ENCODE measurements at regions not wholly inside any gene's neighbourhood (a gene's known extent, or its start where the extent isn't known, plus 50 kb on each side); places are given as distances from the start of the nearest gene placed in this dataset.
A peak's percentile ranks its signal among the peaks of the same experiment; 100 is the strongest.

GRCh38 chr19:32150605-32151004 lies 194.8 kb upstream of the ZNF507 start:
- Histone ChIP-seq H3K9me3 (ENCODE audit: control insufficient read depth, insufficient read depth, low read length) (no peaks in the 10 kb centered on the region), H3K9me1 (ENCODE audit: insufficient read depth, low read length) (no peaks in the 10 kb centered on the region), H3K14ac (replicated peaks; ENCODE audit: low read depth, low read length) (no peak overlapping the region), H3K56ac (ENCODE audit: extremely low read depth, insufficient read depth, low read length) (no peak overlapping the region), H3K27ac (ENCODE audit: insufficient read depth, low read length) (no peak overlapping the region), H2BK5ac (ENCODE audit: low read depth, low read length, poor library complexity, severe bottlenecking) (no peak overlapping the region), H3K27me3 (ENCODE audit: control insufficient read depth, insufficient read depth, low read length) (no peaks in the 10 kb centered on the region), H2AK5ac (ENCODE audit: low read depth, low read length) (no peak overlapping the region), H3K23ac (ENCODE audit: low read depth, low read length) (no peak overlapping the region), H2BK120ac (ENCODE audit: low read depth, low read length) (no peak overlapping the region), H4K20me1 (ENCODE audit: insufficient read depth, low read length) (no peaks in the 10 kb centered on the region), H3K4me1 (ENCODE audit: control insufficient read depth, insufficient read depth, low read length) (no peaks in the 10 kb centered on the region), H3K4me3 (ENCODE audit: insufficient read depth, low read depth, low read length) (no peak overlapping the region), H4K5ac (ENCODE audit: low read depth, low read length) (no peak overlapping the region), H3K4ac (ENCODE audit: low read depth, low read length) (no peak overlapping the region), H4K91ac (ENCODE audit: insufficient read depth, low read depth, low read length) (no peak overlapping the region), H2AK9ac (replicated peaks; ENCODE audit: low read depth, low read length, poor library complexity) (no peak overlapping the region), H2BK15ac (ENCODE audit: low read depth, low read length) (no peak overlapping the region), H2AFZ (replicated peaks; ENCODE audit: low read length, poor library complexity) (no peak overlapping the region), H3K9ac (ENCODE audit: low read depth, low read length) (no peak overlapping the region), H2BK20ac (ENCODE audit: low read depth, low read length) (no peak overlapping the region), H3K36me3 (ENCODE audit: control insufficient read depth, insufficient read depth, low read length) (no peaks in the 10 kb centered on the region), H3K79me1 (ENCODE audit: low read depth in 1 of 2, low read length in 2 of 2) (no peaks in the 10 kb centered on the region), H4K8ac (ENCODE audit: low read depth in 2 of 2, low read length in 2 of 2) (no peak overlapping the region), H3K18ac (ENCODE audit: low read depth, low read length) (no peak overlapping the region), H3K4me2 (ENCODE audit: low read depth, low read length) (no peak overlapping the region)
- intact Hi-C loops (cut with micrococcal nuclease) (no loop called here), in situ Hi-C loops (cut with MboI; ENCODE audit: low sequenced_read_pairs) (no loop called here), dilution Hi-C loops (cut with HindIII; ENCODE audit: low sequenced_read_pairs, unreplicated experiment) (no loop called here)
- ATAC-seq (ENCODE audit: low read depth) (no peak), DNase-seq (no peak)
- ChIA-PET CTCF (no interaction called here), POLR2A (ENCODE audit: unreplicated experiment) (no interaction called here)
- BruUV-seq (replicated peaks), result no TSS peak
- TF ChIP-seq MAFK (IDR thresholded peaks at IDR 0.05; ENCODE audit: low read depth, low read length) (peak; percentile 71), RAD21 (IDR thresholded peaks at IDR 0.05; ENCODE audit: low read length) (no peak), POLR2A (IDR thresholded peaks at IDR 0.05; ENCODE audit: low read depth, low read length) (no peak), CEBPB (IDR thresholded peaks at IDR 0.05; ENCODE audit: low read depth, low read length) (no peak), NFE2L2 (IDR thresholded peaks at IDR 0.05; ENCODE audit: low read depth, low read length) (no peak)
- TF ChIP-seq, protein P1, sequence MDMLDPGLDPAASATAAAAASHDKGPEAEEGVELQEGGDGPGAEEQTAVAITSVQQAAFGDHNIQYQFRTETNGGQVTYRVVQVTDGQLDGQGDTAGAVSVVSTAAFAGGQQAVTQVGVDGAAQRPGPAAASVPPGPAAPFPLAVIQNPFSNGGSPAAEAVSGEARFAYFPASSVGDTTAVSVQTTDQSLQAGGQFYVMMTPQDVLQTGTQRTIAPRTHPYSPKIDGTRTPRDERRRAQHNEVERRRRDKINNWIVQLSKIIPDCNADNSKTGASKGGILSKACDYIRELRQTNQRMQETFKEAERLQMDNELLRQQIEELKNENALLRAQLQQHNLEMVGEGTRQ (IDR thresholded peaks at IDR 0.05; ENCODE audit: low read depth, low read length), result no peak

Measured in IMR-90 (cell line).